C4-2B (cell line): ENCODE measurements at regions not wholly inside any gene's neighbourhood (a gene's known extent, or its start where the extent isn't known, plus 50 kb on each side); places are given as distances from the start of the nearest gene placed in this dataset.

Experiments used
- CTCF ChIP-seq: fragments of 450-650 bp; conservative IDR thresholded peaks from 2 replicates; pipeline ENCODE4 v1.5.1; 2017; ENCODE audit warnings: mild to moderate bottlenecking
- ZFX ChIP-seq: fragments of 450-650 bp; IDR thresholded peaks from 2 replicates; pipeline ENCODE4 v1.6.1; 2017

- TF ChIP-seq CTCF: no peak
- no peak for TF ChIP-seq ZFX
Observed at GRCh38 chr2:133753665-133754064, 185.4 kb upstream of the NCKAP5 start.
